Testis (tissue), 2 donors: ENCODE measurements at regions not wholly inside any gene's neighbourhood (a gene's known extent, or its start where the extent isn't known, plus 50 kb on each side); places are given as distances from the start of the nearest gene placed in this dataset.

Experiments
- POLR2A ChIP-seq: fragments of 450-650 bp; IDR thresholded peaks from one replicate; pipeline ENCODE4 v1.6.1; 2017; ENCODE audit warnings: antibody characterized with exemption, mild to moderate bottlenecking, moderate library complexity
- TF ChIP-seq, protein P1 (sequence below), 3 experiments: fragments of 450-650 bp in 2 of 3; fragments of 200-600 bp in 1 of 3; sonication (generic) in 1 of 3; IDR thresholded peaks; one replicate each; pipeline ENCODE4 v1.5.1; 2016 to 2019; ENCODE audit warnings: antibody characterized with exemption in 3 of 3, mild to moderate bottlenecking in 2 of 3, moderate library complexity in 1 of 3

DNA sequence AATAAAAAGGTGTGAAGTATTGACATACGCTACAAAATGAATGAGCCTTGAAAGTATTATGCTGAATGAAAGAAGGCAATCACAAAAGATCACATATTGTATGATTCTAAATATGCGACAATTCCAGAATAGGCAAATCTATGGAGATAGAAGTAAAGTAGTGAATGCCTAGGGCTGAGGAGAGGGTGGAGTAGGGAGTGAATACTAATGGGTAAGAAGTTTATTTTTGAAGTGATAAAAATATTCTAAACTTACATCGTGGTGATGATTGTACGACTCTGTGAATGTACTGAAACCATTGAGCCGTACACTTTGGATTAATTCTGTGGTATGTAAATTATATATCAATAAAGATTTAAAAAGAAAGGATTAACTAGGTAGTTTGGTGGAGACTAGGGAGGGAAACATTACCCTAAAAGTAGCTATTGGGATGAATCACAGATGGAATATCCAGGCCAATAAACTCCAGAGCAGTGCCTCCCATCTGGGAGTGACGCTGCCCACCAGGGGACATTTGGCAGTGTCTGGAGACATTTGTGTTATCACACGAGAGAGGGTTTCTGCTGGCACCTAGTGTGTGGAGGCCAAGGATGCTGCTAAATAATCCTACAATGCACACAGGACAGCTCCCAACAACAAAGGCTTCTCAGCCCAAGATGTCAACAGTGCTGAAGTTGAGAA is 214.2 kb upstream of the PCSK2 start:
- TF ChIP-seq, protein P1, sequence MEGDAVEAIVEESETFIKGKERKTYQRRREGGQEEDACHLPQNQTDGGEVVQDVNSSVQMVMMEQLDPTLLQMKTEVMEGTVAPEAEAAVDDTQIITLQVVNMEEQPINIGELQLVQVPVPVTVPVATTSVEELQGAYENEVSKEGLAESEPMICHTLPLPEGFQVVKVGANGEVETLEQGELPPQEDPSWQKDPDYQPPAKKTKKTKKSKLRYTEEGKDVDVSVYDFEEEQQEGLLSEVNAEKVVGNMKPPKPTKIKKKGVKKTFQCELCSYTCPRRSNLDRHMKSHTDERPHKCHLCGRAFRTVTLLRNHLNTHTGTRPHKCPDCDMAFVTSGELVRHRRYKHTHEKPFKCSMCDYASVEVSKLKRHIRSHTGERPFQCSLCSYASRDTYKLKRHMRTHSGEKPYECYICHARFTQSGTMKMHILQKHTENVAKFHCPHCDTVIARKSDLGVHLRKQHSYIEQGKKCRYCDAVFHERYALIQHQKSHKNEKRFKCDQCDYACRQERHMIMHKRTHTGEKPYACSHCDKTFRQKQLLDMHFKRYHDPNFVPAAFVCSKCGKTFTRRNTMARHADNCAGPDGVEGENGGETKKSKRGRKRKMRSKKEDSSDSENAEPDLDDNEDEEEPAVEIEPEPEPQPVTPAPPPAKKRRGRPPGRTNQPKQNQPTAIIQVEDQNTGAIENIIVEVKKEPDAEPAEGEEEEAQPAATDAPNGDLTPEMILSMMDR (IDR thresholded peaks at IDR 0.05) = no peak
- no peak for TF ChIP-seq POLR2A
